ENCODE measurements at regions not wholly inside any gene's neighbourhood (a gene's known extent, or its start where the extent isn't known, plus 50 kb on each side); places are given as distances from the start of the nearest gene placed in this dataset.
A peak's percentile ranks its signal among the peaks of the same experiment; 100 is the strongest.

- ATAC-seq = no peak
These were observed 140.6 kb downstream of the C5orf15 start for GRCh38 chr5:133827830-133828229.

- no peak for ATAC-seq
These were observed 141.4 kb downstream of the C5orf15 start for GRCh38 chr5:133827011-133827410.

GRCh38 chr5:133825631-133826289 lies 142.7 kb downstream of the C5orf15 start:
- no peak for ATAC-seq

- peak in 1 of 2 donors; percentile 40 for ATAC-seq
These were observed 143.7 kb downstream of the C5orf15 start for GRCh38 chr5:133824661-133825254.

- no peak for ATAC-seq
These were observed 146.5 kb downstream of the C5orf15 start for GRCh38 chr5:133821889-133822288.

GRCh38 chr5:133821311-133821741 lies 147.1 kb downstream of the C5orf15 start:
- ATAC-seq = no peak

- ATAC-seq = no peak
These were observed 147.9 kb downstream of the C5orf15 start for GRCh38 chr5:133820507-133820906.

- ATAC-seq = no peak
These were observed 148.4 kb downstream of the C5orf15 start for GRCh38 chr5:133819977-133820471.

- no peak for ATAC-seq
These were observed 149.4 kb downstream of the C5orf15 start for GRCh38 chr5:133818869-133819600.

GRCh38 chr5:133818031-133818431 lies 150.4 kb downstream of the C5orf15 start:
- ATAC-seq = no peak

GRCh38 chr5:133817456-133817855 lies 151.0 kb downstream of the C5orf15 start:
- ATAC-seq = no peak

- ATAC-seq = no peak
These were observed 151.6 kb downstream of the C5orf15 start for GRCh38 chr5:133816791-133817190.

- no peak for ATAC-seq
These were observed 154.3 kb downstream of the C5orf15 start for GRCh38 chr5:133814152-133814551.

GRCh38 chr5:133811168-133811567 lies 157.3 kb downstream of the C5orf15 start:
- ATAC-seq = no peak

GRCh38 chr5:133809801-133810200 lies 158.6 kb downstream of the C5orf15 start:
- ATAC-seq = no peak

GRCh38 chr5:133807348-133807747 lies 161.1 kb downstream of the C5orf15 start:
- no peak for ATAC-seq

- ATAC-seq = no peak
These were observed 161.6 kb downstream of the C5orf15 start for GRCh38 chr5:133806847-133807246.

- ATAC-seq = no peak
These were observed 166.3 kb downstream of the C5orf15 start for GRCh38 chr5:133801955-133802751.

GRCh38 chr5:133801431-133801830 lies 167.0 kb downstream of the C5orf15 start:
- no peak for ATAC-seq

GRCh38 chr5:133799571-133800237 lies 168.7 kb downstream of the C5orf15 start:
- no peak for ATAC-seq

- ATAC-seq = no peak
These were observed 171.3 kb downstream of the C5orf15 start for GRCh38 chr5:133797167-133797566.

GRCh38 chr5:133796186-133796585 lies 172.2 kb downstream of the C5orf15 start:
- no peak for ATAC-seq
